ENCODE measurements at regions not wholly inside any gene's neighbourhood (a gene's known extent, or its start where the extent isn't known, plus 50 kb on each side); places are given as distances from the start of the nearest gene placed in this dataset.

DNA sequence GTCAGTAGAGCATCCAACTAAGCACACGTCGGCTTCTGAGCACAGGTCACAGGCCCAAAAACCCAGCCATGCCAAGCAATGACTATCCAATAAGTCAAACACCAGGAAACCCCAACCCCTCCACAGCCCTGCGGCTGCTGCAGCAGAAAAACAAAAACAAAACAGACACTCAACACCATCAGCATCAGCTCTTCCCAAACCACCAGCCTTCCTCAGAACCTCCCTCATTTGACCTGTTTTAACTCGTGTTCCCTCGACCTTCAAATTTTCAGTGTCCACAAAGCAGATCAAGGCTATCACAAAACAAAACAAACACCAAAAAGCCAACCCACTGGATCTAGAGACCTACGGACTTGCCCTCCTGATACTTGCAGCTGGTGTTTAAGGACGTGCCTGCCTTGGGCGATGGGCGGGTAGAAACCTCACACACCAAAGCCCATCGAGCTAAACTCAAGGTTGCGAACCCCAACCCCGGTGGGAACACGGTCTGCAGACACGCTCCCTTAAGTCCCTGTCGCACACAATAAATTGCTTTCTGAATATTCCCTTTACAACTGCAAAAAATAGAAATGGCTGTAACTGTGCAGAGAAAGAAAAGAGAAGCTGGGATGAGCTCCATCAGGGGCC lies 247.1 kb upstream of the ANKRD55 start (continued):
- TF ChIP-seq, protein P1, sequence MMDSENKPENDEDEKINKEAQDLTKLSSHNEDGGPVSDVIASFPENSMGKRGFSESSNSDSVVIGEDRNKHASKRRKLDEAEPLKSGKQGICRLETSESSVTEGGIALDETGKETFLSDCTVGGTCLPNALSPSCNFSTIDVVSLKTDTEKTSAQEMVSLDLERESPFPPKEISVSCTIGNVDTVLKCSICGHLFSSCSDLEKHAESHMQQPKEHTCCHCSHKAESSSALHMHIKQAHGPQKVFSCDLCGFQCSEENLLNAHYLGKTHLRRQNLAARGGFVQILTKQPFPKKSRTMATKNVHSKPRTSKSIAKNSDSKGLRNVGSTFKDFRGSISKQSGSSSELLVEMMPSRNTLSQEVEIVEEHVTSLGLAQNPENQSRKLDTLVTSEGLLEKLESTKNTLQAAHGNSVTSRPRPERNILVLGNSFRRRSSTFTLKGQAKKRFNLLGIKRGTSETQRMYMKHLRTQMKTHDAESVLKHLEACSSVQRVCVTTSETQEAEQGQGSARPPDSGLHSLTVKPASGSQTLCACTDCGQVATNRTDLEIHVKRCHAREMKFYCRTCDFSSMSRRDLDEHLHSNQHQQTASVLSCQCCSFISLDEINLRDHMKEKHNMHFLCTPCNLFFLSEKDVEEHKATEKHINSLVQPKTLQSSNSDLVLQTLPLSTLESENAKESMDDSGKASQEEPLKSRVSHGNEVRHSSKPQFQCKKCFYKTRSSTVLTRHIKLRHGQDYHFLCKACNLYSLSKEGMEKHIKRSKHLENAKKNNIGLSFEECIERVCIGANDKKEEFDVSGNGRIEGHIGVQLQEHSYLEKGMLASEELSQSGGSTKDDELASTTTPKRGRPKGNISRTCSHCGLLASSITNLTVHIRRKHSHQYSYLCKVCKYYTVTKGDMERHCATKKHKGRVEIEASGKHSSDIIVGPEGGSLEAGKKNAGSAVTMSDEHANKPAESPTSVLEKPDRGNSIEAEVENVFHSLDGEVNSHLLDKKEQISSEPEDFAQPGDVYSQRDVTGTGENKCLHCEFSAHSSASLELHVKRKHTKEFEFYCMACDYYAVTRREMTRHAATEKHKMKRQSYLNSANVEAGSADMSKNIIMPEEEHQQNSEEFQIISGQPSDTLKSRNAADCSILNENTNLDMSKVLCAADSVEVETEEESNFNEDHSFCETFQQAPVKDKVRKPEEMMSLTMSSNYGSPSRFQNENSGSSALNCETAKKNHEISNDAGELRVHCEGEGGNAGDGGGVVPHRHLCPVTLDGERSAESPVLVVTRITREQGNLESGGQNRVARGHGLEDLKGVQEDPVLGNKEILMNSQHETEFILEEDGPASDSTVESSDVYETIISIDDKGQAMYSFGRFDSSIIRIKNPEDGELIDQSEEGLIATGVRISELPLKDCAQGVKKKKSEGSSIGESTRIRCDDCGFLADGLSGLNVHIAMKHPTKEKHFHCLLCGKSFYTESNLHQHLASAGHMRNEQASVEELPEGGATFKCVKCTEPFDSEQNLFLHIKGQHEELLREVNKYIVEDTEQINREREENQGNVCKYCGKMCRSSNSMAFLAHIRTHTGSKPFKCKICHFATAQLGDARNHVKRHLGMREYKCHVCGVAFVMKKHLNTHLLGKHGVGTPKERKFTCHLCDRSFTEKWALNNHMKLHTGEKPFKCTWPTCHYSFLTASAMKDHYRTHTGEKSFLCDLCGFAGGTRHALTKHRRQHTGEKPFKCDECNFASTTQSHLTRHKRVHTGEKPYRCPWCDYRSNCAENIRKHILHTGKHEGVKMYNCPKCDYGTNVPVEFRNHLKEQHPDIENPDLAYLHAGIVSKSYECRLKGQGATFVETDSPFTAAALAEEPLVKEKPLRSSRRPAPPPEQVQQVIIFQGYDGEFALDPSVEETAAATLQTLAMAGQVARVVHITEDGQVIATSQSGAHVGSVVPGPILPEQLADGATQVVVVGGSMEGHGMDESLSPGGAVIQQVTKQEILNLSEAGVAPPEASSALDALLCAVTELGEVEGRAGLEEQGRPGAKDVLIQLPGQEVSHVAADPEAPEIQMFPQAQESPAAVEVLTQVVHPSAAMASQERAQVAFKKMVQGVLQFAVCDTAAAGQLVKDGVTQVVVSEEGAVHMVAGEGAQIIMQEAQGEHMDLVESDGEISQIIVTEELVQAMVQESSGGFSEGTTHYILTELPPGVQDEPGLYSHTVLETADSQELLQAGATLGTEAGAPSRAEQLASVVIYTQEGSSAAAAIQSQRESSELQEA (CRISPR knock-in tag; IDR thresholded peaks at IDR 0.05; ENCODE audit: not compliant biosample characterization): no peak
- TF ChIP-seq, protein P2, sequence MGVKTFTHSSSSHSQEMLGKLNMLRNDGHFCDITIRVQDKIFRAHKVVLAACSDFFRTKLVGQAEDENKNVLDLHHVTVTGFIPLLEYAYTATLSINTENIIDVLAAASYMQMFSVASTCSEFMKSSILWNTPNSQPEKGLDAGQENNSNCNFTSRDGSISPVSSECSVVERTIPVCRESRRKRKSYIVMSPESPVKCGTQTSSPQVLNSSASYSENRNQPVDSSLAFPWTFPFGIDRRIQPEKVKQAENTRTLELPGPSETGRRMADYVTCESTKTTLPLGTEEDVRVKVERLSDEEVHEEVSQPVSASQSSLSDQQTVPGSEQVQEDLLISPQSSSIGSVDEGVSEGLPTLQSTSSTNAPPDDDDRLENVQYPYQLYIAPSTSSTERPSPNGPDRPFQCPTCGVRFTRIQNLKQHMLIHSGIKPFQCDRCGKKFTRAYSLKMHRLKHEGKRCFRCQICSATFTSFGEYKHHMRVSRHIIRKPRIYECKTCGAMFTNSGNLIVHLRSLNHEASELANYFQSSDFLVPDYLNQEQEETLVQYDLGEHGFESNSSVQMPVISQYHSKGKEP (CRISPR knock-in tag; IDR thresholded peaks at IDR 0.05): no peak
- TF ChIP-seq PHF8 (CRISPR knock-in tag; IDR thresholded peaks at IDR 0.05) (peak; percentile 47), PCBP2 (optimal IDR thresholded peaks at IDR 0.05; ENCODE audit: low read depth, low read length, poor library complexity, severe bottlenecking) (no peak), ZNF484 (CRISPR knock-in tag; IDR thresholded peaks at IDR 0.05; ENCODE audit: borderline replicate concordance, low read depth) (no peak), SP140L (CRISPR knock-in tag; IDR thresholded peaks at IDR 0.05; ENCODE audit: borderline replicate concordance) (0 out of 2 replicates have a peak, but pooled peaks have one; percentile 5), SP2 (CRISPR knock-in tag; IDR thresholded peaks at IDR 0.05) (peak; percentile 25; the same call in 1 of the 2 replicates), SUZ12 (IDR thresholded peaks at IDR 0.05; ENCODE audit: low read depth, low read length) (no peak), FOXA1 (IDR thresholded peaks at IDR 0.05) (peak; percentile 83), FOXA1 (CRISPR knock-in tag; IDR thresholded peaks at IDR 0.05) (peak; percentile 93)
- TF ChIP-seq, protein P3, sequence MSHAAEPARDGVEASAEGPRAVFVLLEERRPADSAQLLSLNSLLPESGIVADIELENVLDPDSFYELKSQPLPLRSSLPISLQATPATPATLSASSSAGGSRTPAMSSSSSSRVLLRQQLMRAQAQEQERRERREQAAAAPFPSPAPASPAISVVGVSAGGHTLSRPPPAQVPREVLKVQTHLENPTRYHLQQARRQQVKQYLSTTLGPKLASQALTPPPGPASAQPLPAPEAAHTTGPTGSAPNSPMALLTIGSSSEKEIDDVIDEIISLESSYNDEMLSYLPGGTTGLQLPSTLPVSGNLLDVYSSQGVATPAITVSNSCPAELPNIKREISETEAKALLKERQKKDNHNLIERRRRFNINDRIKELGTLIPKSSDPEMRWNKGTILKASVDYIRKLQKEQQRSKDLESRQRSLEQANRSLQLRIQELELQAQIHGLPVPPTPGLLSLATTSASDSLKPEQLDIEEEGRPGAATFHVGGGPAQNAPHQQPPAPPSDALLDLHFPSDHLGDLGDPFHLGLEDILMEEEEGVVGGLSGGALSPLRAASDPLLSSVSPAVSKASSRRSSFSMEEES (CRISPR knock-in tag; IDR thresholded peaks at IDR 0.05): peak; percentile 80
- TF ChIP-seq, protein P4, sequence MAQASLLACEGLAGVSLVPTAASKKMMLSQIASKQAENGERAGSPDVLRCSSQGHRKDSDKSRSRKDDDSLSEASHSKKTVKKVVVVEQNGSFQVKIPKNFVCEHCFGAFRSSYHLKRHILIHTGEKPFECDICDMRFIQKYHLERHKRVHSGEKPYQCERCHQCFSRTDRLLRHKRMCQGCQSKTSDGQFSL (CRISPR knock-in tag; IDR thresholded peaks at IDR 0.05): no peak; the same call in 1 of the 2 replicates
- TF ChIP-seq, protein P5, sequence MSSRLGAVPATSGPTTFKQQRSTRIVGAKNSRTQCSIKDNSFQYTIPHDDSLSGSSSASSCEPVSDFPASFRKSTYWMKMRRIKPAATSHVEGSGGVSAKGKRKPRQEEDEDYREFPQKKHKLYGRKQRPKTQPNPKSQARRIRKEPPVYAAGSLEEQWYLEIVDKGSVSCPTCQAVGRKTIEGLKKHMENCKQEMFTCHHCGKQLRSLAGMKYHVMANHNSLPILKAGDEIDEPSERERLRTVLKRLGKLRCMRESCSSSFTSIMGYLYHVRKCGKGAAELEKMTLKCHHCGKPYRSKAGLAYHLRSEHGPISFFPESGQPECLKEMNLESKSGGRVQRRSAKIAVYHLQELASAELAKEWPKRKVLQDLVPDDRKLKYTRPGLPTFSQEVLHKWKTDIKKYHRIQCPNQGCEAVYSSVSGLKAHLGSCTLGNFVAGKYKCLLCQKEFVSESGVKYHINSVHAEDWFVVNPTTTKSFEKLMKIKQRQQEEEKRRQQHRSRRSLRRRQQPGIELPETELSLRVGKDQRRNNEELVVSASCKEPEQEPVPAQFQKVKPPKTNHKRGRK (CRISPR knock-in tag; IDR thresholded peaks at IDR 0.05): no peak
- TF ChIP-seq, protein P6, sequence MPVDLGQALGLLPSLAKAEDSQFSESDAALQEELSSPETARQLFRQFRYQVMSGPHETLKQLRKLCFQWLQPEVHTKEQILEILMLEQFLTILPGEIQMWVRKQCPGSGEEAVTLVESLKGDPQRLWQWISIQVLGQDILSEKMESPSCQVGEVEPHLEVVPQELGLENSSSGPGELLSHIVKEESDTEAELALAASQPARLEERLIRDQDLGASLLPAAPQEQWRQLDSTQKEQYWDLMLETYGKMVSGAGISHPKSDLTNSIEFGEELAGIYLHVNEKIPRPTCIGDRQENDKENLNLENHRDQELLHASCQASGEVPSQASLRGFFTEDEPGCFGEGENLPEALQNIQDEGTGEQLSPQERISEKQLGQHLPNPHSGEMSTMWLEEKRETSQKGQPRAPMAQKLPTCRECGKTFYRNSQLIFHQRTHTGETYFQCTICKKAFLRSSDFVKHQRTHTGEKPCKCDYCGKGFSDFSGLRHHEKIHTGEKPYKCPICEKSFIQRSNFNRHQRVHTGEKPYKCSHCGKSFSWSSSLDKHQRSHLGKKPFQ (CRISPR knock-in tag; IDR thresholded peaks at IDR 0.05; ENCODE audit: insufficient replicate concordance): peak; percentile 70

Data from HepG2 (cell line).